ENCODE measurements at regions not wholly inside any gene's neighbourhood (a gene's known extent, or its start where the extent isn't known, plus 50 kb on each side); places are given as distances from the start of the nearest gene placed in this dataset.

GRCh38 chr5:105616599-105616998 is 2054.0 kb upstream of the NUDT12 start:
- no peak for TF ChIP-seq CTCF (conservative IDR thresholded peaks at IDR 0.05; ENCODE audit: low read depth, low read length)
- TF ChIP-seq EZH2 (IDR thresholded peaks at IDR 0.05; ENCODE audit: borderline replicate concordance, low read depth, low read length, poor library complexity, severe bottlenecking): no peak

All from A673 (cell line).